HL-60 (cell line): ENCODE measurements at regions not wholly inside any gene's neighbourhood (a gene's known extent, or its start where the extent isn't known, plus 50 kb on each side); places are given as distances from the start of the nearest gene placed in this dataset.

Experiments
- CTCF ChIP-seq: IDR thresholded peaks from one replicate; pipeline ENCODE4 v1.5.1; 2011; ENCODE audit warnings: low read length, control low read depth, inconsistent platforms; ENCODE audit not compliant: insufficient read depth
- GABPA ChIP-seq: IDR thresholded peaks from 2 replicates; pipeline ENCODE4 v1.6.1; 2012; ENCODE audit warnings: low read depth
- POLR2AphosphoS5 ChIP-seq: IDR thresholded peaks from 2 replicates; pipeline ENCODE4 v1.6.1; 2012; ENCODE audit warnings: low read depth
- REST ChIP-seq: IDR thresholded peaks from 2 replicates; pipeline ENCODE4 v1.6.1; 2012; ENCODE audit warnings: low read depth; ENCODE audit not compliant: insufficient replicate concordance

DNA sequence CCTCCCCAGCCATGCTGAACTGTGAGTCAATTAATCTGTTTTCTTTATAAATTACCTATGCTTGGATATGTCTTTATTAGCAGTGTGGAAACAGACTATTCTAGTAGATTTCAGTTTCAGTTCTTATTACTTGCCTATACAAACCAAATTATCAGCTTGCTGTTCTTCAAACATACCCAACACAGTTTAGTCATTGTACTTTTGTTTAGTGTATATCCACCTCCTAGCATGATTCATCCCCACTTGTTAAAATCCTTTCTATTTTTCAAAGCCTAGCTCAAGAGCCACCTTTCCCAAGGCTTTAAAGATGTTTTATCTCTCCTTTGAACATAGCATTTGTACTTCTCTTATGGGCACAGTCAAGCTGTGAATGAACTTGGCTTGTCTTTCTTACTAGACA lies 195.6 kb upstream of the ZRANB2 start:
- TF ChIP-seq CTCF (no peak), REST (no peak), POLR2AphosphoS5 (no peak), GABPA (no peak)
